ENCODE measurements at regions not wholly inside any gene's neighbourhood (a gene's known extent, or its start where the extent isn't known, plus 50 kb on each side); places are given as distances from the start of the nearest gene placed in this dataset.
"Not testable (repeated sequence)": the region's sequence is repeated elsewhere in the genome, so short reads cannot be mapped to it uniquely, and the experiment has no call there.

GRCh38 chrX:65971151-65971550 lies 68.7 kb downstream of the VSIG4 start:
- Mint-ChIP-seq H3K27ac (no peak overlapping the region), H3K4me3 (peak overlapping the region in 1 of 4 donors; percentile 15), H3K4me1 (peaks cover 0 to 4% (median 3%) of the 10 kb centered on the region in 3 donors), H3K9me3 (no peaks in the 10 kb centered on the region), H3K36me3 (no peaks in the 10 kb centered on the region), H3K27me3 (peaks cover 5% of the 10 kb centered on the region)

- not testable (repeated sequence) for H3K27me3 Mint-ChIP-seq, H3K4me3 Mint-ChIP-seq, H3K36me3 Mint-ChIP-seq, H3K4me1 Mint-ChIP-seq, H3K9me3 Mint-ChIP-seq
- H3K27ac Mint-ChIP-seq, result peak overlapping the region in 1 of 3 donors; percentile 31
Measured at GRCh38 chrX:65967159-65967558, 72.7 kb downstream of the VSIG4 start.

- Mint-ChIP-seq H3K4me1 (no peaks in the 10 kb centered on the region), H3K27me3 (peaks cover 11% of the 10 kb centered on the region), H3K9me3 (peaks cover 5 to 8% (median 6%) of the 10 kb centered on the region in 3 donors), H3K36me3 (peaks cover 7% of the 10 kb centered on the region), H3K4me3 (no peak overlapping the region), H3K27ac (no peak overlapping the region)
Measured at GRCh38 chrX:65961714-65962113, 78.2 kb downstream of the VSIG4 start.

GRCh38 chrX:65948103-65948502 lies 91.8 kb downstream of the VSIG4 start:
- no peak overlapping the region for H3K4me3 Mint-ChIP-seq
- no peak overlapping the region for H3K27ac Mint-ChIP-seq
- H3K27me3 Mint-ChIP-seq, result peaks cover 19% of the 10 kb centered on the region
- H3K9me3 Mint-ChIP-seq, result peaks cover 2 to 16% (median 15%) of the 10 kb centered on the region in 3 donors
- H3K36me3 Mint-ChIP-seq, result peaks cover 3% of the 10 kb centered on the region
- peaks cover 0 to under 1% (median 0%) of the 10 kb centered on the region in 3 donors for H3K4me1 Mint-ChIP-seq

- H3K27ac Mint-ChIP-seq, result no peak overlapping the region
- no peaks in the 10 kb centered on the region for H3K36me3 Mint-ChIP-seq
- H3K4me1 Mint-ChIP-seq, result peaks cover 0 to 1% (median 0%) of the 10 kb centered on the region in 3 donors
- no peak overlapping the region for H3K4me3 Mint-ChIP-seq
- peaks cover 10% of the 10 kb centered on the region for H3K27me3 Mint-ChIP-seq
- H3K9me3 Mint-ChIP-seq, result peaks cover 8 to 28% (median 20%) of the 10 kb centered on the region in 3 donors
Measured at GRCh38 chrX:65941775-65942174, 98.1 kb downstream of the VSIG4 start.

- Mint-ChIP-seq H3K4me3 (no peak overlapping the region), H3K27me3 (peaks cover 19% of the 10 kb centered on the region), H3K36me3 (no peaks in the 10 kb centered on the region), H3K27ac (peak overlapping the region in 1 of 3 donors; percentile 94), H3K4me1 (peaks cover 0 to 4% (median 4%) of the 10 kb centered on the region in 3 donors), H3K9me3 (peaks cover 3 to 5% (median 4%) of the 10 kb centered on the region in 3 donors)
Measured at GRCh38 chrX:65933085-65933589, 106.7 kb downstream of the VSIG4 start.

- peak overlapping the region in 1 of 3 donors; percentile 94 for H3K27ac Mint-ChIP-seq
Measured at GRCh38 chrX:65932173-65933084, 107.5 kb downstream of the VSIG4 start.

GRCh38 chrX:65928522-65928921 lies 111.4 kb downstream of the VSIG4 start:
- H3K36me3 Mint-ChIP-seq, result peaks cover 4% of the 10 kb centered on the region
- H3K27ac Mint-ChIP-seq, result no peak overlapping the region
- H3K4me1 Mint-ChIP-seq, result peaks cover 29 to 41% (median 36%) of the 10 kb centered on the region in 3 donors
- peaks cover 21% of the 10 kb centered on the region for H3K27me3 Mint-ChIP-seq
- H3K4me3 Mint-ChIP-seq, result no peak overlapping the region
- peaks cover 4 to 11% (median 6%) of the 10 kb centered on the region in 3 donors for H3K9me3 Mint-ChIP-seq

More at GRCh38 chrX:65932173-65933084, 107.5 kb downstream of the VSIG4 start:
- peaks cover 17% of the 10 kb centered on the region for H3K27me3 Mint-ChIP-seq
- H3K36me3 Mint-ChIP-seq, result peaks cover 1% of the 10 kb centered on the region
- peak overlapping the region in 1 of 4 donors; percentile 9 for H3K4me3 Mint-ChIP-seq
- peaks cover 4 to 11% (median 5%) of the 10 kb centered on the region in 3 donors for H3K4me1 Mint-ChIP-seq
- peaks cover 3 to 5% (median 4%) of the 10 kb centered on the region in 3 donors for H3K9me3 Mint-ChIP-seq

GRCh38 chrX:65927386-65927785 lies 112.5 kb downstream of the VSIG4 start:
- Mint-ChIP-seq H3K27me3 (peaks cover 21% of the 10 kb centered on the region), H3K4me1 (peaks cover 37 to 50% (median 45%) of the 10 kb centered on the region in 3 donors), H3K27ac (peak overlapping the region in 1 of 3 donors; percentile 12), H3K4me3 (peak overlapping the region in 1 of 4 donors; percentile 53)
- not testable (repeated sequence) for H3K36me3 Mint-ChIP-seq, H3K9me3 Mint-ChIP-seq

GRCh38 chrX:65926095-65927019 lies 113.5 kb downstream of the VSIG4 start:
- H3K4me1 Mint-ChIP-seq, result peaks cover 40 to 56% (median 50%) of the 10 kb centered on the region in 3 donors
- peaks cover 0 to 6% (median 2%) of the 10 kb centered on the region in 3 donors for H3K9me3 Mint-ChIP-seq
- H3K4me3 Mint-ChIP-seq, result peak overlapping the region; percentile 24 to 94 (median 68)
- H3K36me3 Mint-ChIP-seq, result peaks cover 4% of the 10 kb centered on the region
- H3K27me3 Mint-ChIP-seq, result peaks cover 18% of the 10 kb centered on the region
- H3K27ac Mint-ChIP-seq, result peak overlapping the region in 2 of 3 donors; percentile 12 to 74

- H3K27me3 Mint-ChIP-seq, result peaks cover 18% of the 10 kb centered on the region
- no peak overlapping the region for H3K27ac Mint-ChIP-seq
- H3K4me1 Mint-ChIP-seq, result peaks cover 40 to 61% (median 52%) of the 10 kb centered on the region in 3 donors
- H3K4me3 Mint-ChIP-seq, result peak overlapping the region; percentile 24 to 94 (median 68)
- H3K36me3 Mint-ChIP-seq, result peaks cover 4% of the 10 kb centered on the region
- H3K9me3 Mint-ChIP-seq, result peaks cover 0 to 6% (median 2%) of the 10 kb centered on the region in 3 donors
Measured at GRCh38 chrX:65925592-65925991, 114.3 kb downstream of the VSIG4 start.

- Mint-ChIP-seq H3K9me3 (peaks cover under 1 to 6% (median 2%) of the 10 kb centered on the region in 3 donors), H3K27ac (no peak overlapping the region), H3K27me3 (peaks cover 20% of the 10 kb centered on the region), H3K36me3 (peaks cover 4% of the 10 kb centered on the region), H3K4me3 (peak overlapping the region in 2 of 4 donors; percentile 54 to 71), H3K4me1 (peaks cover 40 to 61% (median 52%) of the 10 kb centered on the region in 3 donors)
Measured at GRCh38 chrX:65925005-65925404, 114.9 kb downstream of the VSIG4 start.

GRCh38 chrX:65921363-65921762 lies 118.5 kb downstream of the VSIG4 start:
- Mint-ChIP-seq H3K4me3 (no peak overlapping the region), H3K4me1 (peaks cover 34 to 42% (median 40%) of the 10 kb centered on the region in 3 donors)

GRCh38 chrX:65920620-65921019 lies 119.3 kb downstream of the VSIG4 start:
- Mint-ChIP-seq H3K4me1 (peaks cover 26 to 35% (median 33%) of the 10 kb centered on the region in 3 donors), H3K9me3 (peaks cover 2 to 14% (median 10%) of the 10 kb centered on the region in 3 donors), H3K36me3 (peaks cover 2% of the 10 kb centered on the region), H3K4me3 (no peak overlapping the region), H3K27me3 (peaks cover 19% of the 10 kb centered on the region), H3K27ac (peak overlapping the region in 1 of 3 donors; percentile 33)

More at GRCh38 chrX:65921363-65921762, 118.5 kb downstream of the VSIG4 start:
- peaks cover 4 to 18% (median 10%) of the 10 kb centered on the region in 3 donors for H3K9me3 Mint-ChIP-seq
- H3K27ac Mint-ChIP-seq, result peak overlapping the region in 1 of 3 donors; percentile 33
- H3K27me3 Mint-ChIP-seq, result peaks cover 22% of the 10 kb centered on the region
- peaks cover 2% of the 10 kb centered on the region for H3K36me3 Mint-ChIP-seq

Measured in IgD-negative memory B cell (primary cell).